GM21786 (cell line): ENCODE measurements at regions not wholly inside any gene's neighbourhood (a gene's known extent, or its start where the extent isn't known, plus 50 kb on each side); places are given as distances from the start of the nearest gene placed in this dataset.
A peak's percentile ranks its signal among the peaks of the same experiment; 100 is the strongest.
"Not testable (repeated sequence)": the region's sequence is repeated elsewhere in the genome, so short reads cannot be mapped to it uniquely, and the experiment has no call there.

Source experiments
- ATAC-seq: cut with Tn5 transposase; IDR thresholded peaks from one replicate; pipeline ENCODE4 v1.9.1; 2021; ENCODE audit not compliant: unreplicated experiment

DNA sequence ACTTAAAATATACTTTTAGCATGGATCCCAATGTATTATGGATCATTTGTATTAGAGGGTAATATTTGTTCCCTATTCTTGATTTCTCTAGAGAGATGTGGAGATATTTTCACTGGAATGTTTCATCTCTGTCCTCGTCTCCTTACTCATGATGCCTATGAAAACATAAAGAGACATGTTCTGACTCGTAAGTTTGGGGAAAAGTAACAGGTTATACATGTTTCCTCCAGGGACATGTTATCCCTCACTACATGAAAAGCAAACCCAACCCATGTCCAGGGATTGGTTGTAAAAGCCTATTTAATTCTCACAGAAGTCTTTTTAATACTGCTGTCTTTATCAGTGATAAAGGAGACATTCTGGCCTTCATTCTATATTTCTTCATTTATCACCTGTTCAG, 621.4 kb downstream of the GABRG1 start:
- ATAC-seq = no peak

DNA sequence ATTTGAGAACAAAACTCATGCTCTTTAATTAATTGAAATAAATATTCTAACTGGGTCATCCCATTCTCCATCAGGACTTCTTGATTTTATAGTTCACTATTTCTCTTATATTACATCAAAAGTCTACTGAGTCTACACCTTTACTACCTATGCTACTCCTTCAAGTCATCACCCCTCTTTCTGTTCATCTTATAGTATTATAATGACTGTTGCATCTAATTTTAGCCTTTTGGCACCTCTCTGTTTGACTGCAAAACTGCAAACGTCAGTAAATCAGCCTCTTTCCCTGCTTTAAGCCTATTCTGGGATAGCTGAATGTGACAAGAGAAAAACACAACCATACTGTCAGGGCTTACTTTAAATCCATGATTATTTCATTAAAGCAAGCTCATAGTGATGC, 639.1 kb downstream of the GABRG1 start:
- no peak for ATAC-seq

DNA sequence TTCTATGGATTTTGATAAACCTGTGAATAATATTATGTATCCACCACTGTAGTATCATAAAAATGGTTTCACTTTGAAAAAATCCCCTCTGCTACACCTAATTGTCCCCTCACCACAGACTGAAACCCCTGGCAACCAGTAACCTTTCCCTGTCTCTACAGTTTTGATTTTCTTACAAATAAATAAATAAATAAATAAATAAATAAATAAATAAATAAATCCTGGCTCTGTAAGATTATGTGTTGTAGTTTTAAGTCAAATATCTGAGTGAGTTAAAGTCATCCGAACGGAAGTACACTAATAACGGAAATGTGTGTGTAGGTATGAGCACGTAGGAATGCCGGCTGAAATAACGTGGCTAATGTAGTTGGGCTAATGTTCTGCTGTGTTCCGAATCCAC, 641.5 kb downstream of the GABRG1 start:
- no peak for ATAC-seq

DNA sequence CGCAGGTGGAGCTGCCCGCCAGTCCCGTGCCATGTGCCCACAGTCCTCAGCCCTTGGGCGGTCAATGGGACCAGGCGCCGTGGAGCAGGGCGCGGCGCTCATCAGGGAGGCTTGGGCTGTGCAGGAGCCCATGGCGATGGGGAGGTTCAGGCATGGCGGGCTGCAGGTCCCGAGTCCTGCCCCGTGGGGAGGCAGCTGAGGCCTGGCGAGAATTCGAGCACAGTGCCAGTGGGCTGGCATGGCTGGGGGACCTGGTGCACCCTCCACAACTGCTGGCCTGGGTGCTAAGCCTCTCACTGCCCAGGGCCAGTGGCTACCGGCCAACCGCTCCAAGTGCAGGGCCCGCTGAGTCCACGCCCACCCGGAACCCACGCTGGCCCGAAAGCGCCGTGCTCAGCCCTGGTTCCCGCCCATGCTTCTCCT, 646.5 kb downstream of the GABRG1 start:
- ATAC-seq = no peak

DNA sequence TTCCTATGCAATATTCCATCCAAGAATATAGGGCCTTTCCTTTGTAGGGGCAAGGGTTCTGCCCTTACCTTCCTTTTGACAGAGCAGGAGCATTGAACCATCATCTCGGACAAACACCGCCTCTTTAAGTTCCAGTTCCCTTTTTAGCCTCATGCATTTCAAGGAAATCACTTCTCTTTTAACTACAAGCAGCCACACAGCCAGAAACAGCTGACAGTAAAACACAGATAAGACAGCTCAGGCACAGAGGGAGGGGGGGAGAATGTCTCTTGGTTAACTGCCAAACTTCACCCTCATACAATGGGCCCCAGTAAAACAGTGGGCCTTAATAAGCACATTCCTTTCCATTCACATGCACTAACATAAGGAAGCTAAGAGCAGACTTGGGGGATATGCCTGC, 648.3 kb downstream of the GABRG1 start:
- ATAC-seq = no peak

DNA sequence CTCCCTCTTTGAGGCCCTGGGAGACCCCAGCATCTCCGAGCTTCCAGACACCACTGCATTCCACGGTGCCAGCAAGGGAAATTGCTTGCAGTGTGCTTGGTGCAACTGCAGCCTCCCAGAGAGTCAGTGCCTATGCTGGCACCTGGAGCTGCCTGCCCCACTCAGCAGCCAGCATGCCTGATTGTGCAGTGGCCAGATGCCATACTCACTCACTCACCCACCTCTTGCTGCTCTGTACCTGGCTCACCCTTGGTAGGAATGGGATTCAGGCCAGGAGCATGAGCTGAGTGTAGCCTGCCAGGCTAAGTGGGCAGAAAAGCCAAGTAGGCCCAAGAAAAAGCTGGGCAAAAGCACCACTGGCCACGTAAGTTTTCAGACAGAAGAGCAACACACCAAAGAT, 651.4 kb downstream of the GABRG1 start:
- ATAC-seq = no peak

DNA sequence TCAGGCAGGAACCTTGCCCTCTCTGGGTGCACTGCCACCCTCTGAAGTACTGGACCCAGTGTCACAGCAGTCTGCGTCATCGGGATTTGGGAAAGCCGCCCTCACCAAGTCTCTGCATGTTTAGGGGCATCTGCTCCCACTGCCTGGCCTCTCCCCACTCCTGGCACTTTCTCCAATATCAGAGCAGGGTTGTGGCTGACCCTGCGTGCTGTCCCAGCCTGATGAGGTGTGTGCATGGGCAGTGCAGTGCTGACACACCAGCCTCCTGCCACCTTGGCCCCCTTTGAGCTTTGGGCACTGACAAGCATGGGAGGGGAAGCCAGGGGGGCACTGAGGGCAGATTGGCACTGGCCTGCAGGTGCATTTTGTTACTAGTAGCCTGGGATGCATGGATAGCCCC, 652.5 kb downstream of the GABRG1 start:
- ATAC-seq = no peak

DNA sequence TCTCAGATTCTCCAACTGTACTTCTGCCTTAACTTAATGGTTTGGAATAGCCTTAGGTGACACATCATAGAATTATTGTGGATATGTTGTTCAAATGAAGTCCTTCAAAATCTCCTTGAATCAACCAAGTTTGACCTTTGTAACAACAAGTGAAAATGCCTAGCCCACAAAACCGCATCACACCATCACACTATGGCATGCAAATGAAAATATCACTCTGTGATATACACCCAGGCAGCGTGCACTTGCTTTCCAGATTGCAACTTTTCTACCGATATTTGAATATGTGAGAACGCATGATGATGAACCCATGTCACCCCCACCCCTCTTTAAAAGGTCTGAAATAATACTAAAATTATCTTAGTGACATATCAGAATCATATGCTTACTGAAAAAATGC, 656.7 kb downstream of the GABRG1 start:
- no peak for ATAC-seq

DNA sequence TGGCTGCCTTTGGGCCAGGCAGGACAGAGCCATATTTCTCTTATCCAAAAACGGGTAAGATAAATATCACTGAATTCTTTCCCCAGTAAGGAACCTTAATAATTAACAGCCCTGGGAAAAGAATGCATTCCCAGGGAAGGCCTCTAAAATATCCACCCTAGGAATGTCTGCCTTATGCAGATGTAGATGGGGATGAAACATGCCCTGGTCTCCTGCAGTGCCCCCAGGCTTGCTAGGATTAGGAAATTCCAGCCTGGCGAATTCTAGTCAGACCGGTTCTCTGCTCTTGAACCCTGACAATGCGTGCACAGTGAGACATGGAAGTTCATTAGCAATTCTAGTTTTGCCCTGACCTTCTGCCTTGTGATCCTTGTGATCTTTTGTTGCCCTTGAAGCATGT, 663.7 kb downstream of the GABRG1 start:
- not testable (repeated sequence) for ATAC-seq

DNA sequence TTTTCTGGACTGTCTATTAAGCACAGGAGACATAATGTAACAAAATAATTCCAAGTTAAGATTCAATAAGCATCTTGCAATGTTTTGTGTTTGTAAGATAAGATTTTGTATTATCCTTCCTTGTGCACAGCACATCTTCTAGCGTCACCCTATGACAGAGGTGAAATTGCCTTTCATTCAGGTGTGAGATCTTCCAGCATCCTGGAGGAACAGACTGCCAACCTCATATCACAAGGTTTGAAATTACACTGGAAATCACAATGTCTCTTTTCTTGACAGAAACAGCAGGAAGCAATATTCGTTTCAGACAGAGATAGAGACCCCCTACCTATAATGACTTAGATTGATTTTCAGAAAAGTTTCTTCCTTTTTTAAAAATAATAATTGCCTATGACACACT, 668.6 kb downstream of the GABRG1 start:
- ATAC-seq = no peak

DNA sequence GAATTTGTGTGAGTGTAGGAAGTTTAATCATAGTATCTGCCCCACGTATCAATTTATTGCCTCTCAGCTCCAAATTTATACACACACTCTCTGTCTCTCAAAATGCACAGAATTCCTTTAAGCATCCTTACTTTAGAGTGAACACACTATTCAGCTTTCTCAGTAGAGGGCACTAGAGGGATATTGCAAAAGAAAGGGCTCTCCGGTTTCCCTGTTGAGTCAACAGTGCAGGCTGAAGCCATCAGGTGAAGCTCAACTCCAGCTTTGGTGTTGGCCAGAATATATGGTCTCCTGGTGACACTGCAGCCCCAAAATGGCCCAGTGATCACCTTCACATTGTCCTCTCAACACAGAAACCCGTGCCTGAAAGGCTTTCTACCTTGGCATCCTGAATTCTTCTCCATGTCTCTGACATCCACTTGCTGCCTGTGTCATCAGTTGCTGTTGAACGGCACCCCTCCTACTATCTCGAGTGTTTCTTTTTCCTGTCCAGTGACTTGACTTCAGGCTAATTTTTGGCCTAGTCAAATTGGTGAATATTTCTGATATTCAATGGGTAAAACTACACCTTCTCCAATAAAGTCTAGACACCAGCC, 670.5 kb downstream of the GABRG1 start:
- ATAC-seq = peak; percentile 79

DNA sequence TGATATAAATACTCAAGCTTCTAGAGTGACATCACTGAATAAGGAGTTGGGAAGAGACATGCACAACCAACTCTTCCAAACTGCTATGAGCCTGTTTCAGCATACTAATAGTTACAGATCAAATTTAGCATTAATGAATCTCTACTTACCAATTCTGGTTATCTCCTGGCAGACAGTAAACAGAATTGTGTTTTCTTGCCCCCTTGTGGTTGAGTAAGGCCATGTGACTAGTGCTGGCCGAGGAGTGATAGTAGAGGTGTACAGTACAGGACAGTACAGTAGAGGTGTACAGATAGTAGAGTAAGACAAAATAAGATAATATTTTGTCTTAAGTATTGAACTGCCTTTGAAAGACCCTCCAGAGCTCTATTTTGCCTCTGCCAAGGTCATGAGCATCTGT, 681.4 kb downstream of the GABRG1 start:
- ATAC-seq = peak; percentile 66

DNA sequence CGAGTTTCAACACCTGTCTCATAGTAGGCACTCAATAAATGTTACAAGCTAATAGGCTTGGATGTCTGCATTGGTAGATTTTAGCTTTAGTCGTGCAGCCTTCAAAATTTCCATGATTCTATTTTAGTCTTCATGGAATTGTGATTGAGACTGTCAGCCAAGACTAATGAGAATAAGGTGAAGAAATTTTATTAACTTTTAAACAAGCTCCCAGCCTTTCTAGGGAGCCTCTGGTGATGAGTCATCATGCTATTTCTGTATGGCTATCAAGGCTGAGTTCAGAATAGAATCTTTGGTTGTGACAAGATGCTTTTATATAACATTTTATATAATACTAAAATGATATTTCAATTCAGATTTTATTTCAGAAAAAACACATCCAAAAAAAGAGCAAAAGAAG, 685.8 kb downstream of the GABRG1 start:
- ATAC-seq = no peak

DNA sequence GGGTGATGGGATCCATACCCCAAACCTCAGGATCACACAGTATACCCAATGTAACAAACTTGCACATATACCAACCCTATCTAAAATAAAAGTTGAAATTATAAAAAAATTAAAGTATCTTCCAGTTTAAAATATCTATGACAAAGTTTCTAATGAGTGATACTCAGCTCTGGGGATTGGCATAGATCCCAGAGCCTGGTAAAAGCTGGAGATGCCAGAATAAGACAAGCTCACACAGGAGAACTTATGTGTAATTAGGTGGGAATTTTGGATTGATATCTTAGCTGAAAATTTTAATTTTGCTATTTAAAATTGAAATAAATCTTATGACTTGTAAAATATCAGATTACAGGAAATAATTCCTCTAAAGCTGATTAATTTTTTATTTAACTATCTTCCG, 686.5 kb downstream of the GABRG1 start:
- no peak for ATAC-seq

DNA sequence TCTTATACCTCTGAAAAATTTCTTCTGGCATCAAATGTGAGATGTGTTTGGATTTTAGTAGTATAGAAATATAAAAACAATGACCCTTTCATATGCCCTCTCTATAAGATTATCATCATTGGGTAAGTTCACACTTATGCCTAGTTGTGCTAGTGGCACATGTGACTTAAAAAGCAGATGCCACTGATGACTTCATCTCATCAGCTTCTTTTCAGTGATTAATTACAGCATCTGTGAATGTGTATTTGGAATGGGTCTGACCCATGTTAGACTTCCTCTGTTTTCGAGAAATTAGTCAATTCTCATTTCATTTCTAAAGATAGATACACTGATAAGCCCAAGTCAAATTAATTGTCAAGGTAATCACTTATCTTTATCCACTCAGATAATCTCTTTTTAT, 698.7 kb downstream of the GABRG1 start:
- no peak for ATAC-seq

DNA sequence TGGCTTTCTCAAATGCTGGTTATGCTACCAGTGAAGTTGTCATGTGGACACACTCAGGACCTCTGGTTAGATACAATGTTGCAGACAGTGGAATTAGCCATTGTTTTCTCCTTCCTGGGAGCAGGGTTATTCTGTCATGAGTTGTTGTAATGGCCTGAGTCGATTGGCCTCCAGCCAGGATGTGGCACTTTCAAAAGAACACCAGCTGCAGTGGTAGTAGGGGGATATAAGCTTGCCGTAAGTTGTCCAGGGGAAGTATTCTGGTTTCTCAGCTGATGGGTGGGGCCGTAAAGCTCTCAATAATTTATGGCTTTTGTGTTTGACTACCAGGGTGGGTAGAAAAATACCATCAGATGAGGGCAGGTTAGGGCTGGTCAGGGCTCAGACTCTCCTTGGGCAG, 697.5 kb upstream of the GNPDA2 start:
- ATAC-seq = no peak

DNA sequence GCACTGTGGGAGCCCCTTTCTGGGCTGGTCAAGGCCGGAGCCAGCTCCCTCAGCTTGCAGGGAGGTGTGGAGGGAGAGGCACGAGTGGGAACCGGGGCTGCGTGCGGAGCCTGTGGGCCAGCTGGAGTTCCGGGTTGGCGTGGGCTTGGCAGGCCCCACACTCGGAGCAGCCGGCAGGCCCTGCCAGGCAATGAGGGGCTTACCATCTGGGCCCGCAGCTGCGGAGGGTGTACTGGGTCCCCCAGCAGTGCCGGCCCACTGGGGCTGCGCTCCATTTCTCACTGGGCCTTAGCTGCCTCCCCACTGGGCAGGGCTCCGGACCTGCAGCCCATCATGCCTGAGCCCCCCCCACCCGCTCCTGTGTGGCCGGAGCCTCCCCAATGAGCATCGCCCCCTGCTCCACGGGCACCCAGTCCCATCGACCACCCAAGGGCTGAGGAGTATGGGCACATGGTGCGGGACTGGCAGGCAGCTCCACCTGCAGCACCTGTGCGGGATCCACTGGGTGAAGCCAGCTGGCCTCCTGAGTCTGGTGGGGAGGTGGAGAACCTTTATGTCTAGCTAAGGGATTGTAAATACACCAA, 693.8 kb upstream of the GNPDA2 start:
- not testable (repeated sequence) for ATAC-seq

DNA sequence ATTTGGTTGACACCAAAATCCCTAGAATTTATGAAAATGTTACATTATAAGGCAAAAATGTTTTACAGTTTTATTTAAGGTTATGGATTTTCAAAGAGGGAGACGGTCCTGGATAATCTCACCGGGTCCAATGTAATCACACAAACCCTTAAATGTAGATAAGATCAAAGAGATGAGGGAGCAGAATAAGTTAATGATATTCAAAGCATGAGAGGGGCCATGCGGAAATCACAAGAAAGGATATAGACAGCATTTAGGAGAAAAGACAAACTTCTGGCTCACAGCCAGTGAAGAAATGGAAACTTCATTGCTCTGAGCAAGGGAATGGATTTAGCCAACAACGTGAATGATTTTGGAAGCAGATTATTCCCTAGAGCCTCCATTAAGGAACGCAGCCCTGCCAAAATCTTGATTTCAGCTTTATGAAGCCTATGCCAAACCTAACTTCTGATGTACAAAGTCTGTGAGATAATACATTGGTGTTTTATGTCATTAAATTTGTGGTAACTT, 684.4 kb upstream of the GNPDA2 start:
- no peak for ATAC-seq

DNA sequence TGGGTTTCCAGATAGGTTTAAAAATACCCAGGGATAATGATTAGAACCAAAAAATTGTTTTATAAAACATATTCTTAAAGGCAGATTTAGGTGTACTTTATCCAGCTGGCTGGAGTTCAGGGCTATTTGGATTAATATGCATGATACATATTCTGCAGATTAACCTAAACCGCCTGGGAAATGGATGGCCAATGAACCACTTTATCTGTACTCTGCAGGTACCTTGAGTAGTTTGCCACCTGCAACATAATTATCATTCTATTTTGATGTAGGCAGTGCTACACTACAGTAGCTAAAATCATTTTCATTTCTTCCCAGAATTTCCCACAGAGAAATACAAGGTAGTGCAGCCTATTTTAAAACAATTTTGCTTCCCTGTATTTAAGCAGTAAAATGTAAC, 683.2 kb upstream of the GNPDA2 start:
- ATAC-seq = no peak

DNA sequence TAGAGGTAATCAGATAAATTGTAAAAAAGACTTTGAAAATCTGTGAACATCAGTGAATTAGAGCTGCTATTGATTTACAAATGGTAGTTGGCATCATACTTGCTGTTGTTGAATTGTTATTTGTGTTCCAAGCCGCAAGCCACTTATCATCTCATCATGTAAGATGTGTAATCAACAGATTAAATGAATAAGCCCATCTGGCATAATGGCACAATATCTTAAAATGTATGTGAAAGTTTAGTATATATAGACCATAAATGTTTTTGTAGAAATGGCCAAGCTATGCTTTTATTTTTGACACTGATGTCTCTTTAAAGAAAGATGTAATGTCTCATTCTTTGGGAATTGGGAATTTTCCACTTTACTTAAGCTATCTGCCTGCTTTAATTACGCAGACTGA, 682.6 kb upstream of the GNPDA2 start:
- ATAC-seq = no peak

DNA sequence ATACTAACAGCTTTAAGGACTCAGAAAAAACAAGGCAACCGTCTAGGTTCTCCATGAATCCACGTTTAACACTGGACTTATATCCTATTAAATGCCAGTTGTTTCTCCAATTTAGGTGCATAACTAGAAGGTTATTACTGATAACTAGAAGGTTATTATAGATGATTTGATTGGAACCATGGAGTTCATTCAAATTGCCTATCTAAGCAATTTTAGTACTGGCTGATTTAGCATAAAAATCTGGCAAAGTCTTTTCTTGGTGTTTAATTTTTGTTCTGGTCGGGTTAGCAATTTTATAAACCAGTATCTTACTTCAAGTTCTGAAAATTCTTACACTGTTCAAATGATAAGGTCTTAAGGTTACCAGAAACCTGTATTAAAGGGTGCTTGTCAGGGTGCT, 672.8 kb upstream of the GNPDA2 start:
- ATAC-seq = no peak

DNA sequence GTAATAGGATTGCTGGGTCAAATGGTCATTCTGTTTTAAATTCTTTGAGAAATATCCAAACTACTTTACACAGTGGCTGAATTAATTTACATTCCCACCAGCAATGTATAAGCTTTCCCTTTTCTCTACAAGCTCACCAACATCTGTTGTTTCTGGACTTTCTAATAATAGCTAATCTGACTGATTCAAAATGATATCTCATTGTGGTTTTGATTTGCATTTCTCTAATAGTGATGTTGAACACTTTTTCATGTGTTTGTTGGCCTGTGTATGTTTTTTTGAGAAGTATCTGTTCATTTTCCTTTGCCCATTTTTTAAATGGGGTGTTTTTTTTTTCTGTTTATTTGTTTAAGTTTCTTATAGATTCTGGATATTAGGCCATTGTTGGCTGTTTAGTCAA, 659.0 kb upstream of the GNPDA2 start:
- peak; percentile 71 for ATAC-seq

DNA sequence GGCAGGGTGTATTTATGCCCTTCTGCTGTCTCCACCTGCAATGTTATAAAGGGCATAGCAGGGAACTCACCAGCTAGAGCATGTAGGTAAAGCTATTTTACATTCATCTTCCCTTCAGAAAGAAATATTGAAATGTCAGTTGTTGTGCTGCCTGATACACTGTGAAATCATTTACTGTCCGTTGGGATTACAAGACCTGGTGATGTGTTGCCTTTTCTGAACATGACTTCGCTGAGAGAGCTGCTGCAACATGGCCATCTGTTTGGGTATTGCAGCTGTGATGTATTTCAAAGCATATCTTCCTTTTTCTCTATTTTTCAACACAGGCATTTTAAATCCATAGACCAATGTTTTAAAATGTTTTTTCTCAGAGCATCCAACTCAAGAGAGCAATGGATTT, 644.1 kb upstream of the GNPDA2 start:
- no peak for ATAC-seq
